ENCODE measurements at regions not wholly inside any gene's neighbourhood (a gene's known extent, or its start where the extent isn't known, plus 50 kb on each side); places are given as distances from the start of the nearest gene placed in this dataset.

DNA sequence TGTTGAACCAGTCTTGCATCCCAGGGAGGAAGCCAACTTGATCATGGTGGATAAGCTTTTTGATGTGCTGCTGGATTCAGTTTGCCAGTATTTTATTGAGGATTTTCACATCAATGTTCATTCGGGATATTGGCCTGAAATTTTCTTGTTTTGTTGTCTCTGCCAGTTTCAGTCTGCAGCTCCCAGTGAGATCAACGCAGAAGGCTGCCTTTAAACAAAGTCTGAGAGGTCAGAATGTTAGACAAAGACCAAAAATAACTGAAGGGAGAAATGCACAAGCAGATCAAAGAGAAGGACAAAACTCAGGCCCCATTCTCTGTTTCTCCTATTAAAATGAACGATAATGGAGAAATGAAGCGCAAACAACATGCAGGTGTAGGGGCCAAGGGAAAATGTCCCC, 170.4 kb downstream of the NHLRC3 start:
- Histone ChIP-seq H3K9me3 (ENCODE audit: control insufficient read depth, insufficient read depth, low read length) (no peaks in the 10 kb centered on the region), H3K9ac (ENCODE audit: low read depth, low read length) (no peak overlapping the region), H3K4me1 (ENCODE audit: control insufficient read depth, insufficient read depth, low read length) (no peaks in the 10 kb centered on the region), H3K27me3 (ENCODE audit: control insufficient read depth, insufficient read depth, low read length) (no peaks in the 10 kb centered on the region), H3K4me3 (ENCODE audit: low read depth, low read length) (no peak overlapping the region), H3K27ac (ENCODE audit: low read depth, low read length) (no peak overlapping the region), H3K36me3 (ENCODE audit: control insufficient read depth, insufficient read depth, low read length) (no peaks in the 10 kb centered on the region)

DNA sequence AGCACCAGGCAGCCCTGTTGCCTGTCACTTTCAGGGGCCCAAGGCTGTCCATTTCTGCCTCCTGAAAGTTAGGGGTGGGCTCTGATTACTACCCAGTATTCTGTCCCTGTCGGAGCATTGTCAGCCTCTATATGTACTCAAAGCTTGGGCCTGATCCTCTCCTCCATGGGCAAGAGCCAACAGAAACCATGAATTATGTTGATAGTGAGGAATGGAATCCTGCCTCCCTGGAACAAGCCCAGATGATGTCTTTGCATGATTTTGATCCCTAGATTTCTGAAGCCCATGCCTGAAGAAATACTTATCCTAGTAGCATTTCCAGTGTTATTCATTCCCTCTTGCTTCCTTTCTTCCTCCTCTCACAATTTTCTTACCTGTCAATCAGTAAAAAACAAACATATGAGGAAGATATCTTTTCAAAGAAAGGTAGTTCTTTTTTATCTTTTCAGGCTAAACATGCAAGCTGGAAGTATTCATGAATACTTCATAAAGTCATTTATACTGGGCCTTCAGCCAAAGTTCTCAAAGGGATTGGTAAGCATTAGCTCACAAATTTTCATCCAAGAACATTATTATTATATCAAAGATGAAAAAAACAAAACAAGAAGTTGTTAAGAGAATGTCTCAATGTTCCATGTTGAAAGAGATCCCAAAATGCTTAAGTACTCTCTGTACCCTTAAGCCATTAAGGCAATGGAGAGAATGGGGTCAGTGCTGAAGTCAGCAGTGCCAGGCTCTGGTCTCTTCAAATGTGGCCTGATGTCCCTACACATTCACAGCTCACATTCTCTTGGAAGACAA, 171.7 kb downstream of the NHLRC3 start:
- no peaks in the 10 kb centered on the region for H3K9me3 ChIP-seq (ENCODE audit: control insufficient read depth, insufficient read depth, low read length)

DNA sequence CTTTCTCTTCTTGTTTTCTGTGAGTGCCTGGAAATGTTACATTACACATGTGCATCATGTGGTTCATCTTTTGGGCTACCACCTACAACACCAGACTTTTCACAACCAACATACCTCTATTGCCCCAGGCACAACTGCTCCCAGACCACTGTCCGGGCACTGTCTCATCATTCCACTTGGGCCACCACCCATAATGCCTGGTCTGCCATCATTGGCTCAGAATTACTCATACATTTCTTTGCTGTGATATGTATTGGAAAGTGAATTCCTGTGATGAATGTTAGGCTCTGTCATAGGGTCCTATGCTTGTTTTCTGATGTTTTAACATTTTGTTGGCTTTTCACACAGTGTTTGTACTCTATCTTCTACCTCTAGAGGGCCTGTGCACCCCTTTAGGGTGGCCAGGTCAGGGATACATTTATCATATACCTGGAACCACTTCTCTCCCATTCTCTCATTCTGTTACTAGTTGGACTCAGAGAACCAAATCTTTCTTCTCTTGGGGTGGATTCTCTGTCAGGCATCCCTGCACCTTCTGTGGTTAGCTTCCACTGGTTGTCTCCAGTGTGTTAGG, 172.8 kb downstream of the NHLRC3 start:
- Histone ChIP-seq H3K27ac (ENCODE audit: low read depth, low read length) (no peak overlapping the region), H3K9me3 (ENCODE audit: control insufficient read depth, insufficient read depth, low read length) (no peaks in the 10 kb centered on the region), H3K4me1 (ENCODE audit: control insufficient read depth, insufficient read depth, low read length) (no peaks in the 10 kb centered on the region), H3K27me3 (ENCODE audit: control insufficient read depth, insufficient read depth, low read length) (no peaks in the 10 kb centered on the region), H3K4me3 (ENCODE audit: low read depth, low read length) (no peak overlapping the region), H3K9ac (ENCODE audit: low read depth, low read length) (no peak overlapping the region), H3K36me3 (ENCODE audit: control insufficient read depth, insufficient read depth, low read length) (no peaks in the 10 kb centered on the region)

More for the DNA sequence above, 171.7 kb downstream of the NHLRC3 start:
- Histone ChIP-seq H3K4me3 (ENCODE audit: low read depth, low read length) (no peak overlapping the region), H3K27ac (ENCODE audit: low read depth, low read length) (no peak overlapping the region), H3K9ac (ENCODE audit: low read depth, low read length) (no peak overlapping the region), H3K27me3 (ENCODE audit: control insufficient read depth, insufficient read depth, low read length) (no peaks in the 10 kb centered on the region), H3K4me1 (ENCODE audit: control insufficient read depth, insufficient read depth, low read length) (no peaks in the 10 kb centered on the region), H3K36me3 (ENCODE audit: control insufficient read depth, insufficient read depth, low read length) (no peaks in the 10 kb centered on the region)

DNA sequence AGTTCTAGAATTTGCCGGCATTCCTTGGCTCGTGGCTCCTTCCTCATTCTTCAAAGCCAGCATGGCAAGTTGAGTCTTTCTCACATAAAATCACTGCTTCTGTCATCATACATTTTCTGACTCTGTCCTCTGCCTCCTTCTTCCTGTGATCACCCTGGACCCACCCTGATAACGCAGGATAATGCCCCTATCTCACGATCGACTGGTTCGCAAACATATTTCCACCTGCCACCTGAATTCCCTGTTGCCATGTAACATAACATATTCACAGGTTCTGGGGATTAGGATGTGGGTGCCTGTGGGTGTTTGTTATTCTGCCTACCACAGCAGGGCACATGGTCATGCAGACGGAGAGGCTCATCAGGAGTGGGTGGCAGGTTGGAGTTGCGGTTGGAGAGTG, 177.7 kb downstream of the NHLRC3 start:
- H3K4me1 ChIP-seq (ENCODE audit: control insufficient read depth, insufficient read depth, low read length): no peaks in the 10 kb centered on the region
- H3K4me3 ChIP-seq (ENCODE audit: low read depth, low read length): no peak overlapping the region
- no peak overlapping the region for H3K27ac ChIP-seq (ENCODE audit: low read depth, low read length)
- H3K36me3 ChIP-seq (ENCODE audit: control insufficient read depth, insufficient read depth, low read length): no peaks in the 10 kb centered on the region
- no peaks in the 10 kb centered on the region for H3K27me3 ChIP-seq (ENCODE audit: control insufficient read depth, insufficient read depth, low read length)
- H3K9ac ChIP-seq (ENCODE audit: low read depth, low read length): no peak overlapping the region
- H3K9me3 ChIP-seq (ENCODE audit: control insufficient read depth, insufficient read depth, low read length): no peaks in the 10 kb centered on the region

DNA sequence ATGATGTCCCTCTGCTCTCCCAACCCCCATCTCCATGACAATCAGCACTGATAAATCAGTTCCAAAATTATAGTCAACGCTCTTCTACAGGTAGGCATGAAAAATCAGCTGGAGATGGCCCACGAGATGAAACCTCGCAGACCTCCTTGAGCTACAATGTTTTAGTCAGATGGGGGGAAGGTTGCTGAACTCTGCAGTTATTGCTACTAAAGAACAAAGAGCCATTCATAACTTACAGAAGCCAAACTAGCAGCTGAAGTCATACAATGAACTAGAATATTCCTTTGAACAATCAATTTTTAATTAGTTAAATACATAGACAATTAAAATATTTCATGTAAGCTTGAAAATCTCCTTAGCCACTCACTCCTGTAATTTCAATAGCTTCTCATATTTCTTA, 179.2 kb downstream of the NHLRC3 start:
- Histone ChIP-seq H3K27me3 (ENCODE audit: control insufficient read depth, insufficient read depth, low read length) (no peaks in the 10 kb centered on the region), H3K4me3 (ENCODE audit: low read depth, low read length) (no peak overlapping the region), H3K9ac (ENCODE audit: low read depth, low read length) (no peak overlapping the region), H3K9me3 (ENCODE audit: control insufficient read depth, insufficient read depth, low read length) (no peaks in the 10 kb centered on the region), H3K27ac (ENCODE audit: low read depth, low read length) (no peak overlapping the region), H3K36me3 (ENCODE audit: control insufficient read depth, insufficient read depth, low read length) (no peaks in the 10 kb centered on the region), H3K4me1 (ENCODE audit: control insufficient read depth, insufficient read depth, low read length) (no peaks in the 10 kb centered on the region)

DNA sequence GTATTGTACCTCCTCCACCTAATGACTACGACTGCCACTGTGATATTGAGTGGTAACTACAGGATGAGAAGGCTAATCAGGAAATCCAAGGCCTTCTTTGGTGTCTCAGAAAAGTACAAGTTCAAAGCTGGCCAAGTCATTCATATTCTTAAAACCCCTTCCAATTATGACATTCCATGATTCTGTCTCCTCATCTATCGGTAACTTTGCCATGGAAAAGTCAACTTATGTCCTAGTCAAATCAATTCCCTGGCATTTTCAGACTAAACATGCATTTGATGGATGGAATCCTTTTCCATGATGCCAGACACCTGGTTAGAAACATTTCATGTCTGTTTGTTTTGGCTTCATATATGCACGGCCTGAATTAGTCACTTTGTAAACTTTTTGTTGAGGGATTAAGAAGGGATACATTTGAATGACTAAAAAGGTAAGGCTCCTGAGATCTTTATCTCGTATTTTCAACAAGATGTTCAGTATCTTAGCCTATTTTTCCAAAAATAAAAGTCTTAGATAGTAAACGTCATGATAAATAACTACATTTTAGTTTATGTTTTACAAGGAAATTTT, 186.5 kb downstream of the NHLRC3 start:
- Histone ChIP-seq H3K9ac (ENCODE audit: low read depth, low read length) (no peak overlapping the region), H3K4me1 (ENCODE audit: control insufficient read depth, insufficient read depth, low read length) (no peaks in the 10 kb centered on the region), H3K36me3 (ENCODE audit: control insufficient read depth, insufficient read depth, low read length) (no peaks in the 10 kb centered on the region), H3K27me3 (ENCODE audit: control insufficient read depth, insufficient read depth, low read length) (no peaks in the 10 kb centered on the region), H3K27ac (ENCODE audit: low read depth, low read length) (no peak overlapping the region), H3K4me3 (ENCODE audit: low read depth, low read length) (no peak overlapping the region), H3K9me3 (ENCODE audit: control insufficient read depth, insufficient read depth, low read length) (no peaks in the 10 kb centered on the region)

DNA sequence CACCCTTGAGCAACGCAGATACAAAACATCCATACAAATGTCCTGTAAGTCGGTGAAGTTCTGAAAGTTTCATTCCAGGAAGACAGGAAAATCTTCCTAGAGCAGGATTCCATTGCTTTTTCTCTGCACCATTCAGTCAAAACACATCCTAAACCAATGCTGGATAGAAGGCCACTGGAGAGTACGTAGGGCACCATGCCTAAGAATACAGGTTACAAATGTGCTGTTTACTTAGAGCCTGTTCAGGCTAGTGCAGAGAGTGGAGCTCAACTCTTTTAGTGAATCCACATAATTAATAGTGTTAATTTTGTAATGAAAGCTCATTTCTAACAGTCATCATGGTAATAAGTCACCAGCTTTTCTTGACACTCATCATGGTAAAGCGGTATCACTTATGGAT, 187.6 kb downstream of the NHLRC3 start:
- no peak overlapping the region for H3K9ac ChIP-seq (ENCODE audit: low read depth, low read length)
- H3K27ac ChIP-seq (ENCODE audit: low read depth, low read length): no peak overlapping the region
- H3K36me3 ChIP-seq (ENCODE audit: control insufficient read depth, insufficient read depth, low read length): no peaks in the 10 kb centered on the region
- H3K4me1 ChIP-seq (ENCODE audit: control insufficient read depth, insufficient read depth, low read length): no peaks in the 10 kb centered on the region
- no peaks in the 10 kb centered on the region for H3K9me3 ChIP-seq (ENCODE audit: control insufficient read depth, insufficient read depth, low read length)
- H3K4me3 ChIP-seq (ENCODE audit: low read depth, low read length): no peak overlapping the region
- H3K27me3 ChIP-seq (ENCODE audit: control insufficient read depth, insufficient read depth, low read length): no peaks in the 10 kb centered on the region

DNA sequence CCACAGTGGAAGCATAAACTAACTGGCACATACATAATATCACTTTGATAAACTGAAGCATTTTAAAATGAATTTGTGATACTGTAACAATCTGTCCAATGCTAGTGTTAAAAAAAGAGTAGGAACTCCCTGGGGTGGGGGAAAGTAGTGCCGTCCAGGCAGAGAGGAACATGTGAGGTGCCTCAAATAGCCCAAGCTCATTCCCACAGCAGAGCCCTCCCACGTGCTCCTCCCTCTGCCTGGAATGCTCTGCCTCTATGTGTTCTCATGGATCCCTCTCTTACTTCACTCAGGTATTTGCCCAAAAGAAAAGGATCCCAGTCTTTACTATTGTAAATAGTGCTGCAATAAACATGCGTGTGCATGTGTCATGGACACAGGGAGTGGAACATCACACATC, 188.1 kb downstream of the NHLRC3 start:
- H3K36me3 ChIP-seq (ENCODE audit: control insufficient read depth, insufficient read depth, low read length): no peaks in the 10 kb centered on the region
- H3K27ac ChIP-seq (ENCODE audit: low read depth, low read length): no peak overlapping the region
- no peaks in the 10 kb centered on the region for H3K4me1 ChIP-seq (ENCODE audit: control insufficient read depth, insufficient read depth, low read length)
- no peaks in the 10 kb centered on the region for H3K27me3 ChIP-seq (ENCODE audit: control insufficient read depth, insufficient read depth, low read length)
- H3K9ac ChIP-seq (ENCODE audit: low read depth, low read length): no peak overlapping the region
- H3K9me3 ChIP-seq (ENCODE audit: control insufficient read depth, insufficient read depth, low read length): no peaks in the 10 kb centered on the region
- no peak overlapping the region for H3K4me3 ChIP-seq (ENCODE audit: low read depth, low read length)

DNA sequence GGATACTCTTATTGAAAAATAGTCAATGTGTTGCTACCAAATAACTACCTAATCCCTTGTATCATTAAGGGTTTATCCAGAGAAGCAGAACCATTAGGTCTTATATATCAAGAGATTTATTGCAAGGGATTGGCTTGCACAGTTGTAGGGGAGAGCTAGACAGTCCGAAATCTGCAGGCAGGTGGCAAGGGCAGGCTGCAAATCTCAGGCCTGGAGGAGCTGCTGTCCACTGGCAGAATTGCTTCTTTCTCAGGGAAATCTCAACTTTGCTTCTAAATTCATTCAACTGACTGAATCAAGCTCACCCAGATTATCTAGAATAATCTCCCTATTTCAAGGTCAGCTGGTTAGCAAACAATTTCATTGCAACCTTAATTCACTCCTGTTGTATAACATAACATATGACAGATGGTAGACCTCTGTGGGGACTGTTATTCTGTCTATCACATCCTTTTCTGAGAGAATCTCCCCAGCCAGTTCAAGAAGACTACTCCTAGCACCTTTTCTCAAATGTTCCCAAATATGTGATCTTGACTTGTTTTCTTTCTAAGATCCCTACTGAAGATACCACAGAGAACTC, 194.2 kb downstream of the NHLRC3 start:
- Histone ChIP-seq H3K4me3 (ENCODE audit: low read depth, low read length) (no peak overlapping the region), H3K4me1 (ENCODE audit: control insufficient read depth, insufficient read depth, low read length) (no peaks in the 10 kb centered on the region), H3K9me3 (ENCODE audit: control insufficient read depth, insufficient read depth, low read length) (no peaks in the 10 kb centered on the region), H3K27me3 (ENCODE audit: control insufficient read depth, insufficient read depth, low read length) (no peaks in the 10 kb centered on the region), H3K36me3 (ENCODE audit: control insufficient read depth, insufficient read depth, low read length) (no peaks in the 10 kb centered on the region), H3K9ac (ENCODE audit: low read depth, low read length) (no peak overlapping the region), H3K27ac (ENCODE audit: low read depth, low read length) (no peak overlapping the region)

DNA sequence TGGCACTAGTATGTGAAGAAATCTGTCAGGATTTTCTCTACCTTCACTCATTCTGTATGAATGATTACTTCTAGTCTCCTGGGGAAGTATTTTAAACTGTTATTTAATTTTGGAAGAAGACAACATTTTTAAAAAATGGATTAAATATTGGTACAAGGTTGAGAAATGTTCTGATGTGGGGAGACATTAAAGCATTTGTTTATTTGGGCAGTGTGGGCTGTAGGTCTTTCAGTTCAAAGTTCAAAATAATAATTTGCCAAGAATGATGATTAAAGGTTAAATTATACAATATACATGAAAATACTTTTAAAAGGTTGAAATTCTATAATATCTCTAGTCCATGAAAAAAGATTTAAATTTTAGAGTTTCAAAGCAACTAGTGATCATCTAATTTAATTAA, 194.7 kb downstream of the NHLRC3 start:
- H3K27ac ChIP-seq (ENCODE audit: low read depth, low read length): no peak overlapping the region
- no peak overlapping the region for H3K9ac ChIP-seq (ENCODE audit: low read depth, low read length)
- H3K27me3 ChIP-seq (ENCODE audit: control insufficient read depth, insufficient read depth, low read length): no peaks in the 10 kb centered on the region
- no peaks in the 10 kb centered on the region for H3K9me3 ChIP-seq (ENCODE audit: control insufficient read depth, insufficient read depth, low read length)
- H3K4me3 ChIP-seq (ENCODE audit: low read depth, low read length): no peak overlapping the region
- no peaks in the 10 kb centered on the region for H3K36me3 ChIP-seq (ENCODE audit: control insufficient read depth, insufficient read depth, low read length)
- no peaks in the 10 kb centered on the region for H3K4me1 ChIP-seq (ENCODE audit: control insufficient read depth, insufficient read depth, low read length)

DNA sequence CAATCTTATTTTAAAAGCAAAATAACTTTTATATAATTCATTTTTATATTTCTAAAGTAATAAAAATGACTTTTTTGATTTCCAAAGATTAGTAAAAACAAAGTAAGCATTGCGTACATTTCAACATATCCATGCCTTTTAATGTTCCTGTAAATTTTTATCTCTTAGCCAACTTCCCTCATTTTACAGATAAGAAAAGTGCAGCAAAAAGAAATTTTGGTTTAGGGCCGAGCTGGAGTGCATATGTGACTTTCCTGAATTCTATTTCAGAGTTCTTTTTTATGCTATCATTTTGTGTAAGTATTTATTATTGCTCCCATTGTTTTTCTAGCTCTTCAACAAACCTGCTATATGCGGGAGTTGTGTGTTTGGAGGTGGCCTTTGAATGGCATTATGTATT, 195.3 kb downstream of the NHLRC3 start:
- Histone ChIP-seq H3K36me3 (ENCODE audit: control insufficient read depth, insufficient read depth, low read length) (no peaks in the 10 kb centered on the region), H3K9ac (ENCODE audit: low read depth, low read length) (no peak overlapping the region), H3K9me3 (ENCODE audit: control insufficient read depth, insufficient read depth, low read length) (no peaks in the 10 kb centered on the region), H3K4me3 (ENCODE audit: low read depth, low read length) (no peak overlapping the region), H3K27me3 (ENCODE audit: control insufficient read depth, insufficient read depth, low read length) (no peaks in the 10 kb centered on the region), H3K27ac (ENCODE audit: low read depth, low read length) (no peak overlapping the region), H3K4me1 (ENCODE audit: control insufficient read depth, insufficient read depth, low read length) (no peaks in the 10 kb centered on the region)

All from HUES48 (cell line).